ENCODE measurements at regions not wholly inside any gene's neighbourhood (a gene's known extent, or its start where the extent isn't known, plus 50 kb on each side); places are given as distances from the start of the nearest gene placed in this dataset.

DNA sequence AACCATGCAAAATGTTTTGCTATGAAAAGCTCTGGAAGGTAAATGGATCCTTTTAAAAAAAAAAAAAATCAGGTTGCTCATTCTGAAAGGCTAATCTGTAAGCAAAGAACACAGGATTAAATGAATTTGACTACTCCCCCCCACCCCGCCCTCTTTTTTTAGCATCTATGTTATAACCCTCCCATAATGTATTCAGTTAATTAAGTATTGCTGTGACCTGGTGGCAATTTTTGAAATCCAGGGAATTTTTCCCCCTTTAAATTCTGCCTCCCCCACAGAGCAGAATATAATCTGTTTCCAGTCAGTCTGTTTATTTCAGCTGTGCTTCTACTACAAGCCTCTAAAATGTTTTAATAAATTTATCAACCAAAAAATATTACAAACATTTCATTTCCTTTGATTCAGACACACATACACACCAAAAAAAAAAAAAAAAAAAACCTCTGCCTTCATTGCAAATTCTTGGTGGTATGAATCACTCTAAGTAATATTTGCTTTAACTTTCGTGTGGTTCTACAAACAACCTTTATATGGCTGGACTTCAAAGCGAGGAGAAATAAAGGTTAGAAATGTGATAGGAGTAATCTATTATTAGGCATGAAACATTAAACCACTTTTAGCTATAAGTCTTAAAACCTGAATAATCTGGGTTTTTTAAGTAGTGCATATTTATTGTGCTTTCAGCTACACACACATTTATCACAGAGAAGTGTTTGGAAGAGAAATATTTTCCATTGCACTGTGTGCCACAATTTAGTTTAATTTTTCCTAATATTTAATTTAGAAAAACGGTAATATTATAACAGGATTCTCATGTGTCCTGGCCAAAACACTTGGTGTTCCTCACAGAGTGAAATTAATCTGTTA lies 64.4 kb upstream of the ARID5B start:
- Histone ChIP-seq H3K27ac (ENCODE audit: insufficient read depth, low read length) (peak overlapping the region; percentile 81; the same call in 1 of the 2 replicates), H3K18ac (ENCODE audit: low read depth, low read length) (peak overlapping the region; percentile 99), H3K9ac (ENCODE audit: low read depth, low read length) (peak overlapping the region; percentile 55), H3K23ac (ENCODE audit: low read depth, low read length) (peak overlapping the region; percentile 72; the same call in 1 of the 2 replicates), H3K56ac (ENCODE audit: extremely low read depth, insufficient read depth, low read length) (peak overlapping the region; percentile 71; the same call in 1 of the 2 replicates), H4K91ac (ENCODE audit: insufficient read depth, low read depth, low read length) (peak overlapping the region; percentile 81), H3K9me1 (ENCODE audit: insufficient read depth, low read length) (0 out of 2 replicates have a peak, but pooled peaks cover 5% of the 10 kb centered on the region), H3K36me3 (ENCODE audit: control insufficient read depth, insufficient read depth, low read length) (no peaks in the 10 kb centered on the region), H3K79me1 (ENCODE audit: low read depth in 1 of 2, low read length in 2 of 2) (0 out of 4 replicates have a peak, but pooled peaks cover 0 to 2% of the 10 kb centered on the region in 2 experiments), H3K27me3 (ENCODE audit: control insufficient read depth, insufficient read depth, low read length) (no peaks in the 10 kb centered on the region), H3K14ac (replicated peaks; ENCODE audit: low read depth, low read length) (0 out of 2 replicates have a peak overlapping the region, but pooled peaks have one; percentile 64), H2AFZ (replicated peaks; ENCODE audit: low read length, poor library complexity) (no peak overlapping the region), H3K9me3 (ENCODE audit: control insufficient read depth, insufficient read depth, low read length) (no peaks in the 10 kb centered on the region), H2AK5ac (ENCODE audit: low read depth, low read length) (peak overlapping the region; percentile 62; the same call in 1 of the 2 replicates), H2BK15ac (ENCODE audit: low read depth, low read length) (peak overlapping the region; percentile 25; the same call in 2 of the 3 replicates), H3K4ac (ENCODE audit: low read depth, low read length) (peak overlapping the region; percentile 86; the same call in 1 of the 2 replicates), H2AK9ac (replicated peaks; ENCODE audit: low read depth, low read length, poor library complexity) (no peak overlapping the region), H2BK20ac (ENCODE audit: low read depth, low read length) (peak overlapping the region; percentile 83), H3K4me3 (ENCODE audit: insufficient read depth, low read depth, low read length) (no peak overlapping the region), H3K4me2 (ENCODE audit: low read depth, low read length) (peak overlapping the region; percentile 94), H2BK120ac (ENCODE audit: low read depth, low read length) (peak overlapping the region; percentile 93), H3K4me1 (ENCODE audit: control insufficient read depth, insufficient read depth, low read length) (peaks cover 14% of the 10 kb centered on the region), H4K5ac (ENCODE audit: low read depth, low read length) (peak overlapping the region; percentile 37), H4K8ac (ENCODE audit: low read depth in 2 of 2, low read length in 2 of 2) (peak overlapping the region in 1 of 2 experiments; percentile 49; a peak in 1 of 4 replicates), H2BK5ac (ENCODE audit: low read depth, low read length, poor library complexity, severe bottlenecking) (peak overlapping the region; percentile 89), H4K20me1 (ENCODE audit: insufficient read depth, low read length) (no peaks in the 10 kb centered on the region)
- WGBS, 2 experiments (ENCODE audit: extremely low coverage in 2 of 2, insufficient read length in 1 of 2): no CpG with 5 or more reads among the region's 4 CpGs
- dilution Hi-C loops (cut with HindIII; ENCODE audit: low sequenced_read_pairs, unreplicated experiment) (no loop called here), in situ Hi-C loops (cut with MboI; ENCODE audit: low sequenced_read_pairs) (no loop called here), intact Hi-C loops (cut with micrococcal nuclease) (loop anchor here (1.0 to 5.0 kb wide), 3 partner anchors 63 to 565 kb away; no protein-coding TSS in a partner anchor)
- DNase-seq (peak; percentile 84), ATAC-seq (ENCODE audit: low read depth) (peak; percentile 49)
- TF ChIP-seq MAFK (IDR thresholded peaks at IDR 0.05; ENCODE audit: low read depth, low read length): peak; percentile 28; the same call in 1 of the 2 replicates
- no peak for TF ChIP-seq CEBPB (IDR thresholded peaks at IDR 0.05; ENCODE audit: low read depth, low read length)
- peak; percentile 36; the same call in 1 of the 2 replicates for TF ChIP-seq FOS (IDR thresholded peaks at IDR 0.05; ENCODE audit: low read depth, low read length)
- CTCF ChIA-PET: interaction anchor here (0.6 to 1.6 kb wide), 4 partner anchors 11 to 87 kb away, joined by 3 to 8 read pairs (median 3); no protein-coding TSS in a partner anchor
- BruUV-seq (replicated peaks): no TSS peak
- POLR2A ChIA-PET (ENCODE audit: unreplicated experiment): interaction anchor here (0.7 kb wide), 1 partner anchor 33 kb away, joined by 4 read pairs; no protein-coding TSS in a partner anchor
